ENCODE measurements at regions not wholly inside any gene's neighbourhood (a gene's known extent, or its start where the extent isn't known, plus 50 kb on each side); places are given as distances from the start of the nearest gene placed in this dataset.

GRCh38 chrY:12517338-12517737 is 183.7 kb upstream of the USP9Y start:
- no peak overlapping the region for H3K27ac ChIP-seq
- 38% methylated on average over 1 of the region's 1 CpG; no CpG with 5 or more reads in 1 of the 2 donors for WGBS, 2 donors (ENCODE audit: low coverage in 1 of 2)
- no peaks in the 10 kb centered on the region for H3K36me3 ChIP-seq
- TF ChIP-seq POLR2A (IDR thresholded peaks at IDR 0.05): no peak
- no peak for TF ChIP-seq EP300 (IDR thresholded peaks at IDR 0.05)
- no peak for TF ChIP-seq CTCF (IDR thresholded peaks at IDR 0.05)
- no peak for TF ChIP-seq POLR2AphosphoS5 (IDR thresholded peaks at IDR 0.05)
- H3K4me3 ChIP-seq: no peak overlapping the region
- H3K27me3 ChIP-seq: no peaks in the 10 kb centered on the region
- no peaks in the 10 kb centered on the region for H3K4me1 ChIP-seq
- no peaks in the 10 kb centered on the region for H3K9me3 ChIP-seq
- no peak for ATAC-seq

- Histone ChIP-seq H3K9me3 (no peaks in the 10 kb centered on the region), H3K36me3 (no peaks in the 10 kb centered on the region), H3K27me3 (no peaks in the 10 kb centered on the region), H3K4me3 (no peak overlapping the region), H3K27ac (no peak overlapping the region), H3K4me1 (no peaks in the 10 kb centered on the region)
- no peak for ATAC-seq
- no CpG with 5 or more reads among the region's 3 CpGs for WGBS, 2 donors (ENCODE audit: low coverage in 1 of 2)
- TF ChIP-seq CTCF (IDR thresholded peaks at IDR 0.05): no peak
- no peak for TF ChIP-seq EP300 (IDR thresholded peaks at IDR 0.05)
- no peak for TF ChIP-seq POLR2AphosphoS5 (IDR thresholded peaks at IDR 0.05)
- no peak for TF ChIP-seq POLR2A (IDR thresholded peaks at IDR 0.05)
Measured at GRCh38 chrY:12525206-12525605, 175.8 kb upstream of the USP9Y start.

- WGBS, 2 donors (ENCODE audit: low coverage in 1 of 2): 17% methylated on average over 2 of the region's 4 CpGs; no CpG with 5 or more reads in 1 of the 2 donors
- no peak overlapping the region for H3K27ac ChIP-seq
- H3K4me3 ChIP-seq: no peak overlapping the region
- TF ChIP-seq EP300 (IDR thresholded peaks at IDR 0.05) (no peak), CTCF (IDR thresholded peaks at IDR 0.05) (no peak), POLR2A (IDR thresholded peaks at IDR 0.05) (no peak), POLR2AphosphoS5 (IDR thresholded peaks at IDR 0.05) (no peak)
- H3K27me3 ChIP-seq: no peaks in the 10 kb centered on the region
- H3K36me3 ChIP-seq: no peaks in the 10 kb centered on the region
- ATAC-seq: no peak
- H3K4me1 ChIP-seq: no peaks in the 10 kb centered on the region
- H3K9me3 ChIP-seq: no peaks in the 10 kb centered on the region
Measured at GRCh38 chrY:12526362-12527063, 174.5 kb upstream of the USP9Y start.

- peaks cover 8% of the 10 kb centered on the region for H3K27me3 ChIP-seq
- H3K9me3 ChIP-seq: no peaks in the 10 kb centered on the region
- no peak overlapping the region for H3K4me3 ChIP-seq
- no peaks in the 10 kb centered on the region for H3K36me3 ChIP-seq
- H3K27ac ChIP-seq: no peak overlapping the region
- no peak for ATAC-seq
- no CpG with 5 or more reads among the region's 46 CpGs for whole genome bisulfite sequencing, 2 donors (ENCODE audit: low coverage in 1 of 2)
- no peak for TF ChIP-seq EP300 (IDR thresholded peaks at IDR 0.05)
- no peaks in the 10 kb centered on the region for H3K4me1 ChIP-seq
Measured at GRCh38 chrY:12537226-12537854, 163.7 kb upstream of the USP9Y start.

GRCh38 chrY:12546746-12547420 is 154.1 kb upstream of the USP9Y start:
- H3K27ac ChIP-seq: no peak overlapping the region
- H3K4me1 ChIP-seq: no peaks in the 10 kb centered on the region
- no peaks in the 10 kb centered on the region for H3K36me3 ChIP-seq
- TF ChIP-seq POLR2AphosphoS5 (IDR thresholded peaks at IDR 0.05) (no peak), POLR2A (IDR thresholded peaks at IDR 0.05) (no peak), EP300 (IDR thresholded peaks at IDR 0.05) (no peak), CTCF (IDR thresholded peaks at IDR 0.05) (no peak)
- ATAC-seq: no peak
- no peak overlapping the region for H3K4me3 ChIP-seq
- no peaks in the 10 kb centered on the region for H3K9me3 ChIP-seq
- no peaks in the 10 kb centered on the region for H3K27me3 ChIP-seq
- WGBS, 2 donors (ENCODE audit: low coverage in 1 of 2): 75% methylated on average over 1 of the region's 9 CpGs; no CpG with 5 or more reads in 1 of the 2 donors
